ENCODE measurements at regions not wholly inside any gene's neighbourhood (a gene's known extent, or its start where the extent isn't known, plus 50 kb on each side); places are given as distances from the start of the nearest gene placed in this dataset.
"Not testable (repeated sequence)": the region's sequence is repeated elsewhere in the genome, so short reads cannot be mapped to it uniquely, and the experiment has no call there.

GRCh38 chr2:175599966-175600831 is 401.9 kb downstream of the LNPK start:
- DNase-seq, result no peak

DNA sequence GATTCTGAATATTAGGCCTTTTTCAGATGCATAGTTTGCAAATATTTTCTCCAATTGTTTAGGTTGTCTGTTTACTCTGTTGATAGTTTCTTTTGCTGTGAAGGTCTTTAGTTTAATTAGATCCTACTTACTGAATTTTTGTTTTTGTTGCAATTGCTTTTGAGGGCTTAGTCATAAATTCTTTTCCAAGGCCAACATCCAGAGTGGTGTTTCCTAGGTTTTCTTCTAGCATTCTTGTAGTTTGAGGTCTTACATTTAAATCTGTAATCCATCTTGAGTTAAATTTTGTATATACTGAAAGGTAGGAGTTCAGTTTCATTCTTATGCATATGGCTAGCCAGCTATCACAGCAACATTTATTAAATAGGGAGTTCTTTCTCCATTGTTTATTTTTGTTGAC is 404.8 kb downstream of the LNPK start:
- no peak for DNase-seq

- DNase-seq, result no peak
These were observed 406.9 kb downstream of the LNPK start for GRCh38 chr2:175595139-175595538.

DNA sequence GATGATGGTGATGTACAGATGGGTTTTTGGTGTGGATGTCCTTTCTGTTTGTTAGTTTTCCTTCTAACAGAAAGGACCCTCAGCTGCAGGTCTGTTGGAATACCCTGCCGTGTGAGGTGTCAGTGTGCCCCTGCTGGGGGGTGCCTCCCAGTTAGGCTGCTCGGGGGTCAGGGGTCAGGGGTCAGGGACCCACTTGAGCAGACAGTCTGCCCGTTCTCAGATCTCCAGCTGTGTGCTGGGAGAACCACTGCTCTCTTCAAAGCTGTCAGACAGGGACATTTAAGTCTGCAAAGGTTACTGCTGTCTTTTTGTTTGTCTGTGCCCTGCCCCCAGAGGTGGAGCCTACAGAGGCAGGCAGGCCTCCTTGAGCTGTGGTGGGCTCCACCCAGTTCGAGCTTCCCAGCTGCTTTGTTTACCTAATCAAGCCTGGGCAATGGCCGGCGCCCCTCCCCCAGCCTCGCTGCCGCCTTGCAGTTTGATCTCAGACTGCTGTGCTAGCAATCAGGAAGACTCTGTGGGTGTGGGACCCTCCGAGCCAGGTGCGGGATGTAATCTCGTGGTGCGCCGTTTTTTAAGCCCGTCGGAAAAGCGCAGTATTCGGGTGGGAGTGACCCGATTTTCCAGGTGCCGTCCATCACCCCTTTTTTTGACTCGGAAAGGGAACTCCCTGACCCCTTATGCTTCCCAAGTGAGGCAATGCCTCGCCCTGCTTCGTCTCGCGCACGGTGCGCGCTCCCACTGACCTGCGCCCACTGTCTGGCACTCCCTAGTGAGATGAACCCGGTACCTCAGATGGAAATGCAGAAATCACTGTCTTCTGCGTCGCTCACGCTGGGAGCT is 408.2 kb downstream of the LNPK start:
- DNase-seq, result not testable (repeated sequence)

GRCh38 chr2:175588213-175588612 is 406.7 kb upstream of the ATP5MC3 start:
- not testable (repeated sequence) for DNase-seq

- no peak for DNase-seq
These were observed 404.0 kb upstream of the ATP5MC3 start for GRCh38 chr2:175585496-175585895.

- no peak for DNase-seq
These were observed 399.1 kb upstream of the ATP5MC3 start for GRCh38 chr2:175580652-175581051.

DNA sequence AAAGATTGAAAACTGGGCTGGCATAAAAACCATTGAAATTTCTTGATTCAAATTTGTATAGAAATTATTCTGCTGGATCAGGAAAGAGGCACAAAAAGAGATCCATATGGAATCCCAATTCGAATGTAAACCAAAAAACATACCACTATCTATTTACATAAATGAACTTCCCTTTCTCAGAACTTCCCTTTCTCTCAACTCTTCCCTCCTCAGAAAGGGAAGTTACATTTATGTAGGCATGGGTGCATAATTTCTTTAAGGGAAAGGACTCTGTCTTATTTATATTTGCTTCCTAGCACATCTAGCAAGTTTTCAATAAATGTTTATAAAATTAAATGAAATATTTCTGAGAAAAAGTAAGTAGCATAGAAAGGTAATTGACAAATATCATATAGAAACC is 398.1 kb upstream of the ATP5MC3 start:
- DNase-seq, result no peak

DNA sequence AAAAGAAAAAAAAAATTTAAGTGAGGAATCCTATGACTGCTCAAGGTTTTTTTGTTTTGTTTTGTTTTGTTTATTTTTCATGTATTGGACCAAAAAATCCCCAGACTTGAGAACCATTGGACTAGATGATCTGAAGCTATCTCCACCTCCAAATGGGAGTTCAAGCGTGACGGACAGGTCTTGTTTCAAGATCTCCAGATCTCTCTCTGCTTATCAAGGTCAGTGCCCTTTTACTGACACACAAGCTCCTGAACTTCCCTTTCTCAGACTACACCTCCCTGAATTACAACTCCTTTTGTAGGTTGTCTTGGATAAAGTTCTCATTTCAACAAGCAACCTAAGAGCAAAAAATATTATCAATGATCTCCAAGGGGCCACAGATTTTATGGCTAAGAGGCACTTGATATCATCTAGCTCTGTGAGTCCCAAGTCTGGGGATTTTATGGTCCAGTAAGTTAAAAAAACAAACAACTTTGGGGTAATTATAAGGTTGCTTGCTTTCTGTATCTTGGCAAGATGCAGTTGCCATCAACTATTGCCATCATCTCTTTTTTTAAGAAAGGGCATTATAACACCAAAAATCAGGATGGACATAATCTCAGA is 396.0 kb upstream of the ATP5MC3 start:
- no peak for DNase-seq

- DNase-seq, result no peak
These were observed 395.4 kb upstream of the ATP5MC3 start for GRCh38 chr2:175576875-175577274.

GRCh38 chr2:175576270-175576669 is 394.8 kb upstream of the ATP5MC3 start:
- no peak for DNase-seq

DNA sequence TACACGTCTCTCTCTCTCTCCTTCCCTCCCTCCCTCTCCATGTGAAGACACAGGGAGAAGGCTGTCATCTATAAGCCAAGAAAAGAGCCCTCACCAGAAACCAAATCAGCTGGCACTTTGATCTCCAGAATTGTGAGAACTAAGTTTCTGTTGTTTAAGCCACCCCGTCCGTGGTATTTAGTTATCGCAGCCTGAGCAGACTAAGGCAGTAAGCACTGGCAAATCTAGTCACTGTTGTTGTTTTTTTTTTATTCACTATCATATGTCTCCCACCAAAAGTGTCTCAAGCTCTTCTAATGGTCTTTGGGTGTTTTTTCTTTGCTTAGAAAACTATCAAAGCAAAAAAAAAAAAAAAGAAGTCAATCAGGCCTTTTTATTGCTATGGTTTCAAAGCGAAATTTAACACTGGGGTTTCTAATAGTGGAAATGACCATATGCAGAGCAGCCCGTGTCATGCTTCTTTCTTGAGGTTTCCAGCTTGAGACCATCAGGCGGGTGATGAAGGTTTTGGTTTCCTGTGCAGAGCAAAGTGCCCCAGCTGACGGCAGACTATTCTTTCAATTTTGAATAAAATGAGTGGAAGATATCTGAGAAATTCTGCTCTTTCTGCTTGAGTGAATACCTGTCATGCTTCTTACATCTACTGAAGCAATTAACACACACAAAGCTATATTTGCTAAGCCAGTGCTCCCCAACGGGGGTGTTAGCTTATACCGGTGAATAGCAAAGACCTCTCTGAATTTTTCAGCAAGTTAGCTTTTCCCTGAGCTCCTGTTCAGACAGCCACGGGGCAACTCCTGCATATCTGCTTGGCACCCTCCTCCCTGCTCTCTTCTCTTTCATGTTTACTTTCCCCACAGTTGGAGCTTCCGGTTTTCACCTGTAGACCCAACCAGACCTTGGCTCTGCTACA is 394.1 kb upstream of the ATP5MC3 start:
- DNase-seq, result no peak

DNA sequence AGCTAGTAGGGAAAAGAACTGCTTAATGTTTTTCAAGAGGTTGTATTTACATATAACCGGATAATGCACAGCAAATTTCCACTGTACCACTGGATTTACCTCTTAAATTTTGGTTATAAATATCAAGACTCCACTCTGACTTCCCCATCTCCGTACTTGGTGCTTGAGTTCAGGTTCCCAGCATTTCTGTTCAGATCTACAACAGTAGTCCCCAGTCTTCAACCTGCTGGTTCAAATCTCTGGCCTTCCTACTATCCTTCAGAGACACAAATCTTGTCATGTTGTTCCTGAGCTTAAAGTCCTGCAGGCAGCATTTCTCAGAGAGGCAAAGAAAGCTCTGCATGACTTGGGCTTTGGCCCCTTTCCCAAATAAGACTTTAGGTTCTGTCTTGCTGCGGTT is 392.6 kb upstream of the ATP5MC3 start:
- no peak for DNase-seq

DNA sequence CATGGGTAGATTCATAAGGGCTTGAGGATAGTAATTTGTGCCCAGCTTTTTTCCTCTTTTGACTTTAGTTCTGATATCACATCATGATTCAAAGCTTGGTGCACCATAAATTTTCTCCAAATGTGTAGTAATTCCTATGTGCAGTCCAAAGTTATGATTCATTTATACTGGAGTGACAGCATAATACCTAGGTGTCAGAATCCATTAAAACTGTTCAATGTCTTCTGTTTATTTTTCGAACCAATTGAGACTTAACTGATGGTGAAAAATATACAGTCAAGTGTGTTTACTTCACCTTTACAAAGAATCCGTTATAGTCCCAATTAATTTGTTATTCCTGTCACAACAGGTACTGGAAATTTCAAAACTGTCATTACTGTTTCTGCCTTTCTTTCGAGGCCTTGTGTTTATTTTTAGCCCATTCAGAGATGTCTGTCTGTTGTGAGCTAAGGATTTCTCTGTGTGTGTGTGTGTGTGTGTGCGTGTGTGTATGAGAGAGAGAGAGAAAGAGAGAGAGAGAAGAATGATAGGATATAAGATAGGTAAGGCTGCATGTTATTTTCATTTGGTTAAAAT is 389.7 kb upstream of the ATP5MC3 start:
- no peak for DNase-seq

DNA sequence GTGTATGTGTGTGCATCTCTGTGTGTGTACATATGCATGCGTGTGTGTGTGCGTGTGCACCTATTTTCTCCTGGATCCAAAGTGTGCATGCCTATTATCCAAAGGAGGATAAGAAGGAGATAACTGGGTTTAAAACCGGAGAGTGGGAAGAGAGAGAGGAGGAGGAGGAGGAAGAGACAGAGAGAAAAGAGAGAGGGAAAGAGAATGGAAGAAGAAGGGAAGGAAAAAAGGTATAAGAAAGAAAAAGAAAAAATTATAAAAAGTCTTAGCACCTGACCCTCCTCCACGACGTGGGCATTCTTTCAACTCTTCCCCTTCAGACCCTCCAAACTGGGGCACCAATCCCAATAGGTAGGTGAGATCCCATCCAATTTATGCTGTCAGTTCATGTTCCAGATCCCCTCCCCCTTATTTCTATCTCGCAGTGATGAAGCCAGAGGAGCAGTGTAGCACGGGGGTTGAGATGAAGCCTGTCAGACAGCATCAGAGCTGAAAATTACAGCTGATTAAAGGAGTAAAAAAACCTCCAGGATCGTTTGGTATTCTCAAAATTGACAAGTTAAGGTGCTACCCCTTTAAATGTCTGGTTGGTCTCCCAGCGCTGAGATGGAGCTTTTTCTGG is 386.7 kb upstream of the ATP5MC3 start:
- no peak for DNase-seq

- no peak for DNase-seq
These were observed 386.0 kb upstream of the ATP5MC3 start for GRCh38 chr2:175567435-175568061.

DNA sequence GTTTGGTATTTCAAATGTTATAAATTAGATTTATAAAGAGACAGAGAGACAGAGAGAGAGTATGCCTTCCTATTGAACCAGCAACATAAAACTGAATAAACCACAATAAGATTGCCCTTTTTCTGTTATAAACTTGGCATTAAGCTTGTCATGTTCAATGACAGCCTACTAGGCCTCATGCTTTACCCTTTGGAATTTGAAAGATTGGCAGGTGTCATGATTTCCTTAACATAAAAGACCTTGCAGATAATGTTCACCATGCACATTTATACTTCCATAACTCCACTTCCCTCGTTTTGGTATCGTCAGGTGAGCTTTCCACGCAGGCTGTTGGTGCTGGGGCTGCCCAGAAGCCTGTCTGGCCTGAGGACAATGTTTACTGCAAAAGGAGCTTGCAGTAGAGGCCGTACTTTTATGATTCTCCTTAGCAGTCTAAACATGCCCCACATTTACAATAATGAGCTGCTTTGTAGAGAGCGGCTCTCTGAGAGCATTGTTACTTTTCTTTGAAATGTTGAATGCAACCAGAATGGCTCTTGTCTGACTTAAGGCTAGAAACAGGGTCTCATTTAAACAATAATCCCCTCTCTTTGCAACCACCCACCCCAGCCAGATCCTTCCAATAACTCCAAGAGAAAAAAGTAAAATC is 379.1 kb upstream of the ATP5MC3 start:
- no peak for DNase-seq

- DNase-seq, result no peak
These were observed 378.1 kb upstream of the ATP5MC3 start for GRCh38 chr2:175559613-175560012.

DNA sequence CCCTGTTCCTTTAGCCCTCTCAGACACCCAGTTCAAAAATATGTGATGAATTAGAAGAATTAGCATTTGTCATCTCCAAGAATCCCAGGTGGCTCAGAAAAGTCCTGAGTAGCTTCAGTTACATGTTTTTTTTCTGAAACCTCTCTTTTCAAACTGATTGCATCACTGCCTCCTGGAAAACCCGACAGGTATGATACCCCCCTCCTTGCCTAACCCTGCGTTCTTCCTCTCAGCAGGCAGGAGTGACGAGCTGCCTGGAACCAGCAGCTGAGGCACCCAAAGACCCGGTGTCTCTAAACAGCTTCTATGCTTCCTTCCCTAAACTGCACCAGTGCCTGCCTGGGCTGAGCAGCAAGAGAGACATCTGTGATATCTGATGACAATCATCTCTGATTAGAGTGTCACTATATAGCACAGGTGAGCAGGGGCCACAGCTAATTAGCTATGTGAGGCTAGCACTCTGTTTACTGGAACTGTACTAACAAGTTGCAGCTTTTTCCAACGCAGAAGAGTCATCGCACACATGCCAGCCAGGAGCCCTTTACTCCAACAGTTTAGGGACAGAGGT is 376.4 kb upstream of the ATP5MC3 start:
- no peak for DNase-seq

- DNase-seq, result no peak
These were observed 372.4 kb upstream of the ATP5MC3 start for GRCh38 chr2:175553910-175554309.

All from CD4-positive, alpha-beta T cell treated with Interleukin-6 for 4 hours (primary cell).